Uterus (tissue), 2 donors: ENCODE measurements at regions not wholly inside any gene's neighbourhood (a gene's known extent, or its start where the extent isn't known, plus 50 kb on each side); places are given as distances from the start of the nearest gene placed in this dataset.

Experiments used
- POLR2A ChIP-seq, 2 donors: fragments of 450-650 bp; IDR thresholded peaks; one replicate each; pipeline ENCODE4 v1.6.1; 2016; ENCODE audit warnings: antibody characterized with exemption in 2 of 2, mild to moderate bottlenecking in 1 of 2, moderate library complexity in 1 of 2
- TF ChIP-seq, protein P1 (sequence below), 4 experiments: fragments of 200-600 bp in 2 of 4; fragments of 450-650 bp in 2 of 4; sonication (generic) in 2 of 4; IDR thresholded peaks; one replicate each; pipeline ENCODE4 v1.5.1; 2016 to 2019; ENCODE audit warnings: antibody characterized with exemption in 4 of 4, mild to moderate bottlenecking in 2 of 4, moderate library complexity in 1 of 4

DNA sequence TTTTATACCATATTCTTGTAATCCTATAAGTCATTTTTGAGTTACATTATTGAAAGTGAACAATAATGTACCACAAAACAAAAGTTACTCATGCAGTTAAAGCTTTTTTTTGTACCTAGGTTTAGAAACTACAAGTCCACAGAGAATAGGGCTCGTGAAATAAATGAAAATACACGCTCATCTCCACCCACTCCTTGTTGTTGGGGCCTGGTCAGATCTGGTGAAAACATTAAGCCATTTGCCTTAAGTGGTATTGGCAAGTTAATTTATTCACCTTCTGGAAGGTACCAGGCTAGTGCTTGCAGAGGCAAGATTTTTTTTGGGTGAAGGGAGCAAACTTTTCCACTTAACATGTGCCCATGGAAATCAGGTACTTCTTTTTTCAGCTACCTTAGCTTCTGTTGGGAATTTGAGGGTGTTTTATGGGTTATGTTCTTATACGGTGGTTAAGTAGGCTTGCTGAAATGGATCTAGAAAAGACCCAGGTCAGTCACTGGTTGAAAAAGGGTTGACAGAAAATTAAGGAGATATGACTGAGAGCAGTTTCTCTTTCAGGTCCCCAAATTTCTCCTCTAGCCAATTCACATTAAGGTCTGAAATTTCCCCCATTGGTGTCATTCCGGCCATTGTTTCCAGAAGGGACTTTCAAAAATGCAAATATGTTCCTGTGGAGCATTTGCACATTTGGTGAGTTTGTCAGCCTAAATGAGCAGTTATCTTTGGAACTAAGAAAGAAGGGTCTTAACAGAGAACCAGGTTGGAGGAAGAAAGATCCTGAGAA is 143.3 kb downstream of the KCNRG start:
- TF ChIP-seq, protein P1, sequence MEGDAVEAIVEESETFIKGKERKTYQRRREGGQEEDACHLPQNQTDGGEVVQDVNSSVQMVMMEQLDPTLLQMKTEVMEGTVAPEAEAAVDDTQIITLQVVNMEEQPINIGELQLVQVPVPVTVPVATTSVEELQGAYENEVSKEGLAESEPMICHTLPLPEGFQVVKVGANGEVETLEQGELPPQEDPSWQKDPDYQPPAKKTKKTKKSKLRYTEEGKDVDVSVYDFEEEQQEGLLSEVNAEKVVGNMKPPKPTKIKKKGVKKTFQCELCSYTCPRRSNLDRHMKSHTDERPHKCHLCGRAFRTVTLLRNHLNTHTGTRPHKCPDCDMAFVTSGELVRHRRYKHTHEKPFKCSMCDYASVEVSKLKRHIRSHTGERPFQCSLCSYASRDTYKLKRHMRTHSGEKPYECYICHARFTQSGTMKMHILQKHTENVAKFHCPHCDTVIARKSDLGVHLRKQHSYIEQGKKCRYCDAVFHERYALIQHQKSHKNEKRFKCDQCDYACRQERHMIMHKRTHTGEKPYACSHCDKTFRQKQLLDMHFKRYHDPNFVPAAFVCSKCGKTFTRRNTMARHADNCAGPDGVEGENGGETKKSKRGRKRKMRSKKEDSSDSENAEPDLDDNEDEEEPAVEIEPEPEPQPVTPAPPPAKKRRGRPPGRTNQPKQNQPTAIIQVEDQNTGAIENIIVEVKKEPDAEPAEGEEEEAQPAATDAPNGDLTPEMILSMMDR (IDR thresholded peaks at IDR 0.05) = no peak
- no peak for TF ChIP-seq POLR2A (IDR thresholded peaks at IDR 0.05)
